H1 (cell line): ENCODE measurements at regions not wholly inside any gene's neighbourhood (a gene's known extent, or its start where the extent isn't known, plus 50 kb on each side); places are given as distances from the start of the nearest gene placed in this dataset.

ENCODE experiments used
- CTCF ChIA-PET: fragments of 300-600 bp; sonication (Branson Sonifier 250); formaldehyde crosslinking; loops from one replicate; lab custom pipeline; 2021; ENCODE audit not compliant: partially characterized antibody; lab: Charles Lee
- POLR2A ChIA-PET: fragments of 300-600 bp; sonication (Branson Sonifier 250); formaldehyde crosslinking; loops from one replicate; lab custom pipeline; 2021; ENCODE audit warnings: inconsistent platforms; ENCODE audit not compliant: partially characterized antibody; lab: Charles Lee
- DNase-seq, 2 experiments: peaks; one replicate each; pipeline versions ENCODE4 v3.0.0 to v3.0.0-alpha.2; 2010 to 2022; ENCODE audit warnings: low spot score in 2 of 2, low read depth in 1 of 2, mixed read lengths in 1 of 2
- FAIRE-seq: peaks from 2 replicates; lab custom pipeline; 2011; peaks lifted over from hg19 to GRCh38; lab: Jason Lieb, UNC
- H2AFZ ChIP-seq: 2 replicates; pipeline ENCODE4 v1.8.1; 2012; ENCODE audit warnings: low read length, inconsistent platforms
- H2AK5ac ChIP-seq: 2 replicates; pipeline ENCODE4 v1.6.1; 2013; ENCODE audit warnings: low read depth, low read length
- H2BK120ac ChIP-seq: replicated peaks from 2 replicates; pipeline ENCODE3; 2013; ENCODE audit warnings: low read depth, low read length, inconsistent platforms
- H2BK12ac ChIP-seq: 2 replicates; pipeline ENCODE4 v1.6.1; 2013; ENCODE audit warnings: low read depth, low read length
- H2BK15ac ChIP-seq: 2 replicates; pipeline ENCODE4 v1.6.1; 2013; ENCODE audit warnings: low read length
- H2BK20ac ChIP-seq: 2 replicates; pipeline ENCODE4 v1.6.1; 2013; ENCODE audit warnings: low read length
- H2BK5ac ChIP-seq: 2 replicates; pipeline ENCODE4 v1.6.1; 2013; ENCODE audit warnings: low read depth, low read length
- H3K14ac ChIP-seq: 2 replicates; pipeline ENCODE4 v1.6.1; 2013; ENCODE audit warnings: inconsistent platforms; ENCODE audit not compliant: insufficient read length
- H3K18ac ChIP-seq: 2 replicates; pipeline ENCODE4 v1.6.1; 2013; ENCODE audit warnings: low read length; ENCODE audit errors: extremely low read depth
- H3K23ac ChIP-seq: 2 replicates; pipeline ENCODE4 v1.6.1; 2013; ENCODE audit warnings: inconsistent platforms; ENCODE audit not compliant: insufficient read length
- H3K23me2 ChIP-seq: 2 replicates; pipeline ENCODE4 v1.6.1; 2013; ENCODE audit warnings: low read depth, low read length
- H3K27ac ChIP-seq: 2 replicates; pipeline ENCODE4 v1.6.1; 2011; ENCODE audit warnings: low read depth, low read length, inconsistent platforms
- H3K27me3 ChIP-seq, 4 experiments: replicated peaks in 1 of 4; 1 replicate in 1 of 4; 2 replicates in 3 of 4; pipeline versions ENCODE4 v1.6.1 to v1.8.1; 2011 to 2013; ENCODE audit warnings: low read length in 3 of 4, mild to moderate bottlenecking in 3 of 4, inconsistent platforms in 2 of 4, mixed read lengths in 2 of 4, moderate library complexity in 1 of 4; ENCODE audit not compliant: control insufficient read depth in 3 of 4, insufficient read depth in 3 of 4; ENCODE audit errors: extremely low read depth in 1 of 4
- H3K36me3 ChIP-seq, 4 experiments: 2 replicates each; pipeline versions ENCODE4 v1.6.1 to v1.8.1; 2011 to 2013; ENCODE audit warnings: mild to moderate bottlenecking in 4 of 4, low read length in 3 of 4, moderate library complexity in 2 of 4, control low read depth in 1 of 4, inconsistent platforms in 1 of 4; ENCODE audit not compliant: insufficient read depth in 4 of 4, control insufficient read depth in 2 of 4
- H3K4ac ChIP-seq: replicated peaks from 2 replicates; pipeline ENCODE3; 2013; ENCODE audit warnings: low read length, low read depth, mixed read lengths, inconsistent platforms; ENCODE audit not compliant: insufficient read length
- H3K4me1 ChIP-seq, 4 experiments: replicated peaks in 1 of 4; 1 replicate in 1 of 4; 2 replicates in 3 of 4; pipeline versions ENCODE4 v1.6.1 to v1.8.1; 2011 to 2013; ENCODE audit warnings: low read length in 3 of 4, inconsistent platforms in 2 of 4, mixed read lengths in 1 of 4; ENCODE audit not compliant: insufficient read depth in 4 of 4, control insufficient read depth in 3 of 4
- H3K4me2 ChIP-seq, 2 experiments: 2 replicates each; pipeline versions ENCODE4 v1.6.1 to v1.8.1; 2011 to 2013; ENCODE audit warnings: low read depth in 2 of 2, low read length in 2 of 2, control low read depth in 1 of 2, inconsistent platforms in 1 of 2, mild to moderate bottlenecking in 1 of 2; ENCODE audit not compliant: insufficient read depth in 1 of 2
- H3K4me3 ChIP-seq, 4 experiments: fragments of 200-600, 300-600 bp in 1 of 4; sonication (generic), shearing (Covaris generic), sonication (Bioruptor Twin) in 1 of 4; 2 replicates each; pipeline versions ENCODE4 v1.5.1 to v1.8.1; 2011 to 2016; ENCODE audit warnings: low read length in 4 of 4, low read depth in 3 of 4, control low read depth in 2 of 4, inconsistent platforms in 2 of 4, mild to moderate bottlenecking in 2 of 4, mixed read lengths in 1 of 4, moderate library complexity in 1 of 4; ENCODE audit not compliant: insufficient read depth in 2 of 4; ENCODE audit errors: extremely low read depth in 1 of 4
- H3K56ac ChIP-seq: replicated peaks from 2 replicates; pipeline ENCODE3; 2013; ENCODE audit warnings: low read depth, mild to moderate bottlenecking, mixed read lengths, low read length, inconsistent platforms; ENCODE audit not compliant: insufficient read length
- H3K79me1 ChIP-seq: 2 replicates; pipeline ENCODE4 v1.6.1; 2013; ENCODE audit warnings: low read depth, low read length, control low read depth
- H3K79me2 ChIP-seq, 2 experiments: 2 replicates each; pipeline versions ENCODE4 v1.6.1 to v1.8.1; 2012 to 2013; ENCODE audit warnings: low read length in 2 of 2, mild to moderate bottlenecking in 2 of 2, inconsistent platforms in 1 of 2; ENCODE audit not compliant: insufficient read depth in 2 of 2, control insufficient read depth in 1 of 2
- H3K9ac ChIP-seq, 4 experiments: replicated peaks in 1 of 4; 1 replicate in 1 of 4; 2 replicates in 3 of 4; pipeline versions ENCODE4 v1.6.1 to v1.8.1; 2011 to 2013; ENCODE audit warnings: low read depth in 3 of 4, low read length in 3 of 4, control low read depth in 2 of 4, mild to moderate bottlenecking in 2 of 4, moderate library complexity in 2 of 4, inconsistent platforms in 1 of 4; ENCODE audit errors: extremely low read depth in 1 of 4
- H3K9me3 ChIP-seq, 2 experiments: 2 replicates each; pipeline versions ENCODE4 v1.6.1 to v1.8.1; 2012 to 2013; ENCODE audit warnings: mild to moderate bottlenecking in 2 of 2, moderate library complexity in 2 of 2, control low read depth in 1 of 2, inconsistent platforms in 1 of 2, low read depth in 1 of 2, low read length in 1 of 2, mixed read lengths in 1 of 2; ENCODE audit not compliant: insufficient read depth in 2 of 2
- H4K20me1 ChIP-seq, 2 experiments: replicated peaks in 1 of 2; 2 replicates each; pipeline versions ENCODE3 to v1.8.1; 2011 to 2013; ENCODE audit warnings: inconsistent platforms in 2 of 2, low read length in 2 of 2, mild to moderate bottlenecking in 1 of 2; ENCODE audit not compliant: insufficient read depth in 2 of 2, control insufficient read depth in 1 of 2
- H4K5ac ChIP-seq: 2 replicates; pipeline ENCODE4 v1.6.1; 2013; ENCODE audit warnings: low read length, low read depth, mixed read lengths, inconsistent platforms; ENCODE audit not compliant: insufficient read length
- H4K8ac ChIP-seq: 2 replicates; pipeline ENCODE4 v1.8.0; 2013; ENCODE audit warnings: mild to moderate bottlenecking, moderate library complexity, low read length, inconsistent platforms; ENCODE audit not compliant: insufficient read depth; ENCODE audit errors: extremely low read depth
- H4K91ac ChIP-seq: replicated peaks from 2 replicates; pipeline ENCODE3; 2013; ENCODE audit warnings: low read length, mixed read lengths, inconsistent platforms; ENCODE audit not compliant: insufficient read length
- ATF2 ChIP-seq: IDR thresholded peaks from 2 replicates; pipeline ENCODE4 v1.6.1; 2012; ENCODE audit warnings: low read length, inconsistent platforms
- BRCA1 ChIP-seq: IDR thresholded peaks from 2 replicates; pipeline ENCODE4 v1.6.1; 2012; ENCODE audit warnings: low read depth, low read length, improper control_type of control experiment
- CHD1 ChIP-seq: IDR thresholded peaks from 2 replicates; pipeline ENCODE4 v1.6.1; 2012; ENCODE audit warnings: low read depth, low read length, improper control_type of control experiment
- EP300 ChIP-seq, 2 experiments: IDR thresholded peaks; 1 replicate in 1 of 2; 2 replicates in 1 of 2; pipeline ENCODE4 v1.6.1; 2011 to 2012; ENCODE audit warnings: low read depth in 2 of 2, low read length in 2 of 2, mild to moderate bottlenecking in 2 of 2, borderline replicate concordance in 1 of 2, inconsistent platforms in 1 of 2, moderate library complexity in 1 of 2
- JUN ChIP-seq: IDR thresholded peaks from 2 replicates; pipeline ENCODE4 v1.6.1; 2011; ENCODE audit warnings: low read depth, mild to moderate bottlenecking, improper control_type of control experiment, low read length
- JUND ChIP-seq: IDR thresholded peaks from 2 replicates; pipeline ENCODE4 v1.6.1; 2011; ENCODE audit warnings: mild to moderate bottlenecking, improper control_type of control experiment, low read length
- MAX ChIP-seq: IDR thresholded peaks from 2 replicates; pipeline ENCODE4 v1.6.1; 2012; ENCODE audit warnings: inconsistent platforms
- RNF2 ChIP-seq: fragments of 200-900, 300-1000 bp; sonication (generic); IDR thresholded peaks from 2 replicates; pipeline ENCODE4 v1.7.1; 2016; ENCODE audit warnings: borderline replicate concordance, low read depth, mild to moderate bottlenecking, antibody characterized with exemption, low read length; ENCODE audit not compliant: poor library complexity, severe bottlenecking; ENCODE audit errors: missing control alignments
- SP4 ChIP-seq: IDR thresholded peaks from 2 replicates; pipeline ENCODE4 v1.6.1; 2012; ENCODE audit warnings: low read length, inconsistent platforms
- SRF ChIP-seq: IDR thresholded peaks from 2 replicates; pipeline ENCODE4 v1.6.1; 2011; ENCODE audit warnings: mild to moderate bottlenecking, low read depth, low read length, moderate library complexity
- TAF7 ChIP-seq: optimal IDR thresholded peaks from 2 replicates; pipeline ENCODE3; 2011; ENCODE audit warnings: low read depth, mild to moderate bottlenecking, inconsistent platforms, low read length, moderate library complexity, borderline replicate concordance
- WGBS, 2 experiments: shearing (Covaris generic) in 1 of 2; methylation state at CpG; one replicate each; pipeline versions ENCODE4 v1.1.6 to v1.1.7; 2013 to 2015; ENCODE audit warnings: low lambda C conversion rate in 2 of 2, mixed read lengths in 2 of 2, inconsistent platforms in 1 of 2, low coverage in 1 of 2, missing lambda C conversion rate in 1 of 2; ENCODE audit not compliant: insufficient replicate concordance in 2 of 2, insufficient coverage in 1 of 2, insufficient read length in 1 of 2; ENCODE audit errors: extremely low coverage in 1 of 2, missing lambda C conversion rate in 1 of 2; 5-methylcytosine and 5-hydroxymethylcytosine counted together

GRCh38 chr2:67712484-67712883 is 315.4 kb downstream of the ETAA1 start:
- 98% methylated on average over 12 of the region's 12 CpGs; no CpG with 5 or more reads in 1 of the 2 experiments for WGBS, 2 experiments
- Histone ChIP-seq H2AFZ (no peak overlapping the region), H4K5ac (no peak overlapping the region)

More at GRCh38 chr2:67712484-67712883, 315.4 kb downstream of the ETAA1 start:
- Histone ChIP-seq H3K4ac (no peak overlapping the region), H3K4me1 (no peaks in the 10 kb centered on the region), H4K91ac (no peak overlapping the region), H2BK15ac (no peak overlapping the region), H3K4me3 (no peak overlapping the region), H3K18ac (no peak overlapping the region), H3K9ac (no peak overlapping the region), H4K20me1 (no peaks in the 10 kb centered on the region), H3K79me1 (no peaks in the 10 kb centered on the region), H3K9me3 (no peaks in the 10 kb centered on the region), H3K4me2 (no peak overlapping the region), H3K56ac (no peak overlapping the region), H3K23ac (no peak overlapping the region), H2BK120ac (no peak overlapping the region), H2AK5ac (no peak overlapping the region), H4K8ac (no peak overlapping the region), H3K27ac (no peak overlapping the region), H3K79me2 (no peaks in the 10 kb centered on the region), H3K14ac (no peak overlapping the region)
- no peak for DNase-seq
- ChIA-PET CTCF (no interaction called here), POLR2A (no interaction called here)
- TF ChIP-seq JUN (no peak), SRF (no peak), TAF7 (no peak), ATF2 (no peak), JUND (no peak), EP300 (IDR thresholded peaks at IDR 0.05; ENCODE audit: borderline replicate concordance in 1 of 2, low read depth in 2 of 2, low read length in 2 of 2) (no peak), CHD1 (no peak), RNF2 (no peak), SP4 (no peak), BRCA1 (no peak), MAX (no peak)
- TF ChIP-seq, all 59 proteins: peak for 0
- no peak for FAIRE-seq
- Histone ChIP-seq H3K27me3 (no peaks in the 10 kb centered on the region), H3K36me3 (no peaks in the 10 kb centered on the region), H2BK12ac (no peak overlapping the region), H2BK20ac (no peak overlapping the region), H2BK5ac (no peak overlapping the region), H3K23me2 (no peaks in the 10 kb centered on the region)
